WTC11 (cell line): ENCODE measurements at regions not wholly inside any gene's neighbourhood (a gene's known extent, or its start where the extent isn't known, plus 50 kb on each side); places are given as distances from the start of the nearest gene placed in this dataset.

ENCODE experiments used
- ATAC-seq: fragments of 200-7000 bp; cut with Tn5 transposase; 2 replicates; pipeline ENCODE4 v1.10.0; 2021; ENCODE audit warnings: mild to moderate bottlenecking, moderate library complexity
- CTCF ChIA-PET: fragments of 300-600 bp; sonication (Branson Sonifier 250); formaldehyde crosslinking; loops from one replicate; lab custom pipeline; 2021; ENCODE audit warnings: antibody characterized with exemption; lab: Charles Lee
- POLR2A ChIA-PET: fragments of 350-600 bp; sonication (Branson Sonifier 250); formaldehyde crosslinking; loops from one replicate; lab custom pipeline; 2021; ENCODE audit warnings: antibody characterized with exemption; lab: Charles Lee
- DNase-seq: peaks from one replicate; pipeline ENCODE4 v3.0.0; 2021; ENCODE audit warnings: low spot score
- H3K27ac Mint-ChIP-seq: 2 replicates; pipeline ENCODE4 v1.8.0; 2021; ENCODE audit warnings: mixed read lengths
- H3K27me3 Mint-ChIP-seq: 2 replicates; pipeline ENCODE4 v1.8.0; 2021; ENCODE audit warnings: low read depth, mild to moderate bottlenecking, moderate library complexity, mixed read lengths
- H3K36me3 Mint-ChIP-seq: 2 replicates; pipeline ENCODE4 v1.8.0; 2021; ENCODE audit warnings: mixed read lengths
- H3K4me1 Mint-ChIP-seq: 2 replicates; pipeline ENCODE4 v1.8.0; 2022; ENCODE audit warnings: mixed read lengths
- H3K4me3 Mint-ChIP-seq: 2 replicates; pipeline ENCODE4 v1.8.0; 2021; ENCODE audit warnings: mild to moderate bottlenecking, moderate library complexity, mixed read lengths
- H3K9me3 Mint-ChIP-seq: 2 replicates; pipeline ENCODE4 v1.8.0; 2021; ENCODE audit warnings: mixed read lengths
- ATF1 ChIP-seq: sonication (generic); formaldehyde crosslinking; IDR thresholded peaks from 2 replicates; pipeline ENCODE4 v1.8.1; 2023; ENCODE audit warnings: mild to moderate bottlenecking, moderate library complexity, missing genetic modification reagents
- ELF4 ChIP-seq: sonication (generic); formaldehyde crosslinking; IDR thresholded peaks from 2 replicates; pipeline ENCODE4 v1.8.1; 2022; ENCODE audit warnings: low read depth, mild to moderate bottlenecking, moderate library complexity, missing genetic modification reagents
- ESRRA ChIP-seq: sonication (generic); formaldehyde crosslinking; IDR thresholded peaks from 2 replicates; pipeline ENCODE4 v1.8.1; 2022; ENCODE audit warnings: mild to moderate bottlenecking, missing genetic modification reagents, borderline replicate concordance
- FOXJ3 ChIP-seq: sonication (generic); formaldehyde crosslinking; IDR thresholded peaks from 2 replicates; pipeline ENCODE4 v1.9.0; 2021; ENCODE audit warnings: missing genetic modification reagents, mild to moderate bottlenecking, borderline replicate concordance
- HMGXB4 ChIP-seq: sonication (generic); formaldehyde crosslinking; IDR thresholded peaks from 2 replicates; pipeline ENCODE4 v1.8.1; 2023; ENCODE audit warnings: mild to moderate bottlenecking, moderate library complexity, missing genetic modification reagents
- MAX ChIP-seq: sonication (generic); formaldehyde crosslinking; IDR thresholded peaks from 2 replicates; pipeline ENCODE4 v1.8.0; 2022; ENCODE audit warnings: mild to moderate bottlenecking, missing genetic modification reagents
- NFE2L1 ChIP-seq: sonication (generic); formaldehyde crosslinking; IDR thresholded peaks from 2 replicates; pipeline ENCODE4 v1.8.1; 2023; ENCODE audit warnings: missing genetic modification reagents
- NR2C2 ChIP-seq: sonication (generic); formaldehyde crosslinking; IDR thresholded peaks from 2 replicates; pipeline ENCODE4 v1.8.0; 2022; ENCODE audit warnings: mild to moderate bottlenecking, missing genetic modification reagents
- PRRX2 ChIP-seq: fragments of 250-450 bp; sonication (Bioruptor Pico); IDR thresholded peaks from 2 replicates; pipeline ENCODE4 v1.8.0; 2021; ENCODE audit warnings: mild to moderate bottlenecking
- ZNF138 ChIP-seq: sonication (generic); formaldehyde crosslinking; conservative IDR thresholded peaks from 2 replicates; pipeline ENCODE4 v1.8.1; 2022; ENCODE audit warnings: mild to moderate bottlenecking, moderate library complexity, missing genetic modification reagents
- ZNF396 ChIP-seq: fragments of 250-450 bp; sonication (Bioruptor Pico); IDR thresholded peaks from 2 replicates; pipeline ENCODE4 v1.8.0; 2021; ENCODE audit warnings: mild to moderate bottlenecking, moderate library complexity, borderline replicate concordance
- ZNF512 ChIP-seq: sonication (generic); formaldehyde crosslinking; IDR thresholded peaks from 2 replicates; pipeline ENCODE4 v1.8.1; 2022; ENCODE audit warnings: missing genetic modification reagents, borderline replicate concordance
- TF ChIP-seq, protein P1 (sequence below): fragments of 250-450 bp; sonication (Bioruptor Pico); IDR thresholded peaks from 2 replicates; pipeline ENCODE4 v1.9.0; 2021; ENCODE audit warnings: mild to moderate bottlenecking, borderline replicate concordance
- TF ChIP-seq, protein P2 (sequence below): sonication (generic); formaldehyde crosslinking; IDR thresholded peaks from 2 replicates; pipeline ENCODE4 v1.8.1; 2022; ENCODE audit warnings: low read depth, mild to moderate bottlenecking, moderate library complexity, missing genetic modification reagents, borderline replicate concordance
- TF ChIP-seq, protein P3 (sequence below): fragments of 250-450 bp; sonication (Bioruptor Pico); conservative IDR thresholded peaks from 2 replicates; pipeline ENCODE4 v1.9.0; 2021; ENCODE audit warnings: mild to moderate bottlenecking
- TF ChIP-seq, protein P4 (sequence below): sonication (generic); formaldehyde crosslinking; IDR thresholded peaks from 2 replicates; pipeline ENCODE4 v1.8.1; 2022; ENCODE audit warnings: mild to moderate bottlenecking, moderate library complexity, missing genetic modification reagents
- TF ChIP-seq, protein P5 (sequence below): fragments of 250-450 bp; sonication (Bioruptor Pico); IDR thresholded peaks from 2 replicates; pipeline ENCODE4 v1.9.0; 2021; ENCODE audit warnings: mild to moderate bottlenecking
- TF ChIP-seq, protein P6 (sequence below): fragments of 250-450 bp; sonication (Bioruptor Pico); IDR thresholded peaks from 2 replicates; pipeline ENCODE4 v2.1.2; 2022; ENCODE audit warnings: mild to moderate bottlenecking, moderate library complexity

- peaks cover 3% of the 10 kb centered on the region; the same call in 1 of the 2 replicates for H3K4me1 Mint-ChIP-seq
- CTCF ChIA-PET, result no interaction called here
- TF ChIP-seq MAX (CRISPR knock-in tag) (no peak), FOXJ3 (CRISPR knock-in tag) (no peak), ATF1 (CRISPR knock-in tag) (no peak), NR2C2 (CRISPR knock-in tag) (no peak), ELF4 (CRISPR knock-in tag) (no peak), ESRRA (no peak), ZNF138 (CRISPR knock-in tag) (no peak), ZNF396 (CRISPR knock-in tag) (no peak), HMGXB4 (no peak), NFE2L1 (CRISPR knock-in tag) (no peak), ZNF512 (CRISPR knock-in tag) (no peak), PRRX2 (CRISPR knock-in tag) (no peak)
- TF ChIP-seq, protein P1, sequence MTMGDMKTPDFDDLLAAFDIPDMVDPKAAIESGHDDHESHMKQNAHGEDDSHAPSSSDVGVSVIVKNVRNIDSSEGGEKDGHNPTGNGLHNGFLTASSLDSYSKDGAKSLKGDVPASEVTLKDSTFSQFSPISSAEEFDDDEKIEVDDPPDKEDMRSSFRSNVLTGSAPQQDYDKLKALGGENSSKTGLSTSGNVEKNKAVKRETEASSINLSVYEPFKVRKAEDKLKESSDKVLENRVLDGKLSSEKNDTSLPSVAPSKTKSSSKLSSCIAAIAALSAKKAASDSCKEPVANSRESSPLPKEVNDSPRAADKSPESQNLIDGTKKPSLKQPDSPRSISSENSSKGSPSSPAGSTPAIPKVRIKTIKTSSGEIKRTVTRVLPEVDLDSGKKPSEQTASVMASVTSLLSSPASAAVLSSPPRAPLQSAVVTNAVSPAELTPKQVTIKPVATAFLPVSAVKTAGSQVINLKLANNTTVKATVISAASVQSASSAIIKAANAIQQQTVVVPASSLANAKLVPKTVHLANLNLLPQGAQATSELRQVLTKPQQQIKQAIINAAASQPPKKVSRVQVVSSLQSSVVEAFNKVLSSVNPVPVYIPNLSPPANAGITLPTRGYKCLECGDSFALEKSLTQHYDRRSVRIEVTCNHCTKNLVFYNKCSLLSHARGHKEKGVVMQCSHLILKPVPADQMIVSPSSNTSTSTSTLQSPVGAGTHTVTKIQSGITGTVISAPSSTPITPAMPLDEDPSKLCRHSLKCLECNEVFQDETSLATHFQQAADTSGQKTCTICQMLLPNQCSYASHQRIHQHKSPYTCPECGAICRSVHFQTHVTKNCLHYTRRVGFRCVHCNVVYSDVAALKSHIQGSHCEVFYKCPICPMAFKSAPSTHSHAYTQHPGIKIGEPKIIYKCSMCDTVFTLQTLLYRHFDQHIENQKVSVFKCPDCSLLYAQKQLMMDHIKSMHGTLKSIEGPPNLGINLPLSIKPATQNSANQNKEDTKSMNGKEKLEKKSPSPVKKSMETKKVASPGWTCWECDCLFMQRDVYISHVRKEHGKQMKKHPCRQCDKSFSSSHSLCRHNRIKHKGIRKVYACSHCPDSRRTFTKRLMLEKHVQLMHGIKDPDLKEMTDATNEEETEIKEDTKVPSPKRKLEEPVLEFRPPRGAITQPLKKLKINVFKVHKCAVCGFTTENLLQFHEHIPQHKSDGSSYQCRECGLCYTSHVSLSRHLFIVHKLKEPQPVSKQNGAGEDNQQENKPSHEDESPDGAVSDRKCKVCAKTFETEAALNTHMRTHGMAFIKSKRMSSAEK (CRISPR knock-in tag), result no peak
- TF ChIP-seq, protein P2, sequence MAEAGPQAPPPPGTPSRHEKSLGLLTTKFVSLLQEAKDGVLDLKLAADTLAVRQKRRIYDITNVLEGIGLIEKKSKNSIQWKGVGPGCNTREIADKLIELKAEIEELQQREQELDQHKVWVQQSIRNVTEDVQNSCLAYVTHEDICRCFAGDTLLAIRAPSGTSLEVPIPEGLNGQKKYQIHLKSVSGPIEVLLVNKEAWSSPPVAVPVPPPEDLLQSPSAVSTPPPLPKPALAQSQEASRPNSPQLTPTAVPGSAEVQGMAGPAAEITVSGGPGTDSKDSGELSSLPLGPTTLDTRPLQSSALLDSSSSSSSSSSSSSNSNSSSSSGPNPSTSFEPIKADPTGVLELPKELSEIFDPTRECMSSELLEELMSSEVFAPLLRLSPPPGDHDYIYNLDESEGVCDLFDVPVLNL (CRISPR knock-in tag), result no peak
- TF ChIP-seq, protein P3, sequence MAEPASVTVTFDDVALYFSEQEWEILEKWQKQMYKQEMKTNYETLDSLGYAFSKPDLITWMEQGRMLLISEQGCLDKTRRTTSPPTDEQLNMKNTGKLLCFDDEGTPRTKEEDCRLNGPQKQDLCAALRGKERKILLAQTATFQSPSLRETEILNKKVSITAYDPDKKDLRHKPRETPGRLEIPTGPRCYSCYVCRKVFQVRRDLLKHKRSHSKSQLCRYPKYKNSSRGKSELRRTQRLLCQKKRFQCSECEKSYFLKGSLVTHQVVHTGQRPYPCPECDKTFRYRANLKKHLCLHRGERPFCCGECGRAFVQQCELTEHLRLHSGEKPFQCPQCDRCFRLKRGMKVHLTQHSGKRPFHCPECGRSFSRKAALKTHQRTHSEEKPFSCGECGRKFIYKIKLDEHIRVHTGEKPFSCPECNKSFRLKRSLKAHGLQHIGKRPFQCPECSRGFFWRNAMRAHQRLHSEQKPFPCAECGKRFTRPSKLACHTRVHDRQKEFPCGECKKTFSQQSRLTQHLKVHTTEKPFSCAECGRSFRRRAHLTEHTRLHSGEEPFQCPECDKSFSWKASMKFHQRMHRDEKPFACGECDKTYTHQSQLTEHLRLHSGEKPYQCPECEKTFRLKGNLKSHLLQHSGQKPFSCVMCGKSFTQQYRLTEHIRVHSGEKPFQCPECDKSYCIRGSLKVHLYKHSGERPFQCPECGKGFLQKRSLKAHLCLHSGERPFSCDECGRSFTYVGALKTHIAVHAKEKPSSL, result no peak
- TF ChIP-seq, protein P4, sequence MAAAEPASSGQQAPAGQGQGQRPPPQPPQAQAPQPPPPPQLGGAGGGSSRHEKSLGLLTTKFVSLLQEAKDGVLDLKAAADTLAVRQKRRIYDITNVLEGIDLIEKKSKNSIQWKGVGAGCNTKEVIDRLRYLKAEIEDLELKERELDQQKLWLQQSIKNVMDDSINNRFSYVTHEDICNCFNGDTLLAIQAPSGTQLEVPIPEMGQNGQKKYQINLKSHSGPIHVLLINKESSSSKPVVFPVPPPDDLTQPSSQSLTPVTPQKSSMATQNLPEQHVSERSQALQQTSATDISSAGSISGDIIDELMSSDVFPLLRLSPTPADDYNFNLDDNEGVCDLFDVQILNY (CRISPR knock-in tag), result no peak
- TF ChIP-seq, protein P5, sequence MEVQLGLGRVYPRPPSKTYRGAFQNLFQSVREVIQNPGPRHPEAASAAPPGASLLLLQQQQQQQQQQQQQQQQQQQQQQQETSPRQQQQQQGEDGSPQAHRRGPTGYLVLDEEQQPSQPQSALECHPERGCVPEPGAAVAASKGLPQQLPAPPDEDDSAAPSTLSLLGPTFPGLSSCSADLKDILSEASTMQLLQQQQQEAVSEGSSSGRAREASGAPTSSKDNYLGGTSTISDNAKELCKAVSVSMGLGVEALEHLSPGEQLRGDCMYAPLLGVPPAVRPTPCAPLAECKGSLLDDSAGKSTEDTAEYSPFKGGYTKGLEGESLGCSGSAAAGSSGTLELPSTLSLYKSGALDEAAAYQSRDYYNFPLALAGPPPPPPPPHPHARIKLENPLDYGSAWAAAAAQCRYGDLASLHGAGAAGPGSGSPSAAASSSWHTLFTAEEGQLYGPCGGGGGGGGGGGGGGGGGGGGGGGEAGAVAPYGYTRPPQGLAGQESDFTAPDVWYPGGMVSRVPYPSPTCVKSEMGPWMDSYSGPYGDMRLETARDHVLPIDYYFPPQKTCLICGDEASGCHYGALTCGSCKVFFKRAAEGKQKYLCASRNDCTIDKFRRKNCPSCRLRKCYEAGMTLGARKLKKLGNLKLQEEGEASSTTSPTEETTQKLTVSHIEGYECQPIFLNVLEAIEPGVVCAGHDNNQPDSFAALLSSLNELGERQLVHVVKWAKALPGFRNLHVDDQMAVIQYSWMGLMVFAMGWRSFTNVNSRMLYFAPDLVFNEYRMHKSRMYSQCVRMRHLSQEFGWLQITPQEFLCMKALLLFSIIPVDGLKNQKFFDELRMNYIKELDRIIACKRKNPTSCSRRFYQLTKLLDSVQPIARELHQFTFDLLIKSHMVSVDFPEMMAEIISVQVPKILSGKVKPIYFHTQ (CRISPR knock-in tag), result no peak
- TF ChIP-seq, protein P6, sequence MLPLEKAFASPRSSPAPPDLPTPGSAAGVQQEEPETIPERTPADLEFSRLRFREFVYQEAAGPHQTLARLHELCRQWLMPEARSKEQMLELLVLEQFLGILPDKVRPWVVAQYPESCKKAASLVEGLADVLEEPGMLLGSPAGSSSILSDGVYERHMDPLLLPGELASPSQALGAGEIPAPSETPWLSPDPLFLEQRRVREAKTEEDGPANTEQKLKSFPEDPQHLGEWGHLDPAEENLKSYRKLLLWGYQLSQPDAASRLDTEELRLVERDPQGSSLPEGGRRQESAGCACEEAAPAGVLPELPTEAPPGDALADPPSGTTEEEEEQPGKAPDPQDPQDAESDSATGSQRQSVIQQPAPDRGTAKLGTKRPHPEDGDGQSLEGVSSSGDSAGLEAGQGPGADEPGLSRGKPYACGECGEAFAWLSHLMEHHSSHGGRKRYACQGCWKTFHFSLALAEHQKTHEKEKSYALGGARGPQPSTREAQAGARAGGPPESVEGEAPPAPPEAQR (CRISPR knock-in tag), result no peak
- POLR2A ChIA-PET, result no interaction called here
- no peaks in the 10 kb centered on the region for H3K9me3 Mint-ChIP-seq
- H3K36me3 Mint-ChIP-seq, result no peaks in the 10 kb centered on the region
- DNase-seq, result no peak
- no peaks in the 10 kb centered on the region for H3K27me3 Mint-ChIP-seq
- no peak for ATAC-seq
- H3K27ac Mint-ChIP-seq, result no peak overlapping the region
- H3K4me3 Mint-ChIP-seq, result no peak overlapping the region
These were observed 160.9 kb downstream of the RDH14 start for GRCh38 chr2:18399601-18400000.
